A549 (cell line): ENCODE measurements at regions not wholly inside any gene's neighbourhood (a gene's known extent, or its start where the extent isn't known, plus 50 kb on each side); places are given as distances from the start of the nearest gene placed in this dataset.

Experiments
- ATAC-seq, 2 experiments: fragments of 200-7000 bp in 1 of 2; fragments of >200 bp in 1 of 2; cut with Nextera tagmentation in 1 of 2; cut with Tn5 transposase in 1 of 2; 3 replicates each; pipeline versions ENCODE4 v1.8.0 to v1.9.1; 2018 to 2020; ENCODE audit warnings: mild to moderate bottlenecking in 1 of 2, moderate library complexity in 1 of 2
- CTCF ChIA-PET: fragments of 300-600 bp; sonication (Branson Sonifier 250); formaldehyde crosslinking; extraction: SDS; loops from one replicate; lab custom pipeline; 2021; ENCODE audit warnings: antibody characterized with exemption, inconsistent platforms; lab: Yijun Ruan, JAX
- POLR2A ChIA-PET: fragments of 350-600 bp; formaldehyde crosslinking; extraction: SDS; loops from one replicate; lab custom pipeline; 2021; ENCODE audit warnings: antibody characterized with exemption, inconsistent platforms; lab: Yijun Ruan, JAX
- DNase-seq, 2 experiments: peaks; one replicate each; pipeline versions ENCODE4 v3.0.0 to v3.0.0-alpha.2; 2011 to 2016; ENCODE audit warnings: low read depth in 1 of 2, low spot score in 1 of 2
- FAIRE-seq: peaks from 2 replicates; lab custom pipeline; 2011; peaks lifted over from hg19 to GRCh38; lab: Jason Lieb, UNC
- H3K27ac ChIP-seq, 2 experiments: fragments of >200 bp; sonication (Bioruptor Twin); formaldehyde crosslinking; 3 replicates each; pipeline ENCODE4 v1.5.1; 2016 to 2017
- H3K4me1 ChIP-seq: fragments of >200 bp; sonication (Bioruptor Twin); formaldehyde crosslinking; 3 replicates; pipeline ENCODE4 v1.6.1; 2016
- H3K4me2 ChIP-seq: fragments of >200 bp; sonication (Bioruptor Twin); formaldehyde crosslinking; 3 replicates; pipeline ENCODE4 v1.6.1; 2016
- H3K4me3 ChIP-seq: fragments of >200 bp; sonication (Bioruptor Twin); formaldehyde crosslinking; 3 replicates; pipeline ENCODE4 v1.5.1; 2016
- H3K9me3 ChIP-seq: fragments of >200 bp; sonication (Bioruptor Twin); formaldehyde crosslinking; 3 replicates; pipeline ENCODE4 v1.6.1; 2016
- ATOH8 ChIP-seq: fragments of 250-450 bp; sonication (Bioruptor Pico); IDR thresholded peaks from 2 replicates; pipeline ENCODE4 v1.5.0; 2020; ENCODE audit warnings: low read depth, mild to moderate bottlenecking, moderate library complexity
- BHLHE40 ChIP-seq: IDR thresholded peaks from 2 replicates; pipeline ENCODE4 v1.6.1; 2012; ENCODE audit warnings: low read depth, low read length, inconsistent platforms
- CBX2 ChIP-seq: fragments of 200-600 bp; sonication (generic); IDR thresholded peaks from 2 replicates; pipeline ENCODE4 v1.6.1; 2016; ENCODE audit warnings: low read depth, mild to moderate bottlenecking, borderline replicate concordance
- CHD2 ChIP-seq: fragments of 150-350 bp; IDR thresholded peaks from 2 replicates; pipeline ENCODE4 v1.6.1; 2014; ENCODE audit warnings: low read length; ENCODE audit not compliant: partially characterized antibody
- CHD4 ChIP-seq: fragments of 200-600 bp; sonication (generic); IDR thresholded peaks from 2 replicates; pipeline ENCODE4 v1.6.1; 2016; ENCODE audit warnings: antibody characterized with exemption, mild to moderate bottlenecking, borderline replicate concordance
- CTCF ChIP-seq: fragments of >200 bp; sonication (Bioruptor Twin); formaldehyde crosslinking; IDR thresholded peaks from 3 replicates; pipeline ENCODE4 v1.5.1; 2016
- E2F6 ChIP-seq: IDR thresholded peaks from 2 replicates; pipeline ENCODE4 v1.6.1; 2012; ENCODE audit warnings: low read depth, borderline replicate concordance
- ELK1 ChIP-seq: fragments of 150-350 bp; IDR thresholded peaks from 2 replicates; pipeline ENCODE4 v1.6.1; 2014; ENCODE audit warnings: low read depth, mild to moderate bottlenecking, low read length
- EP300 ChIP-seq, 2 experiments: fragments of >200 bp; sonication (Bioruptor Twin); formaldehyde crosslinking; IDR thresholded peaks; 2 replicates in 1 of 2; 3 replicates in 1 of 2; pipeline ENCODE4 v1.6.1; 2016 to 2017
- FOSL2 ChIP-seq, 2 experiments: fragments of 450-650 bp in 1 of 2; fragments of >200 bp in 1 of 2; sonication (Bioruptor Twin) in 1 of 2; formaldehyde crosslinking; IDR thresholded peaks; 2 replicates each; pipeline versions ENCODE4 v1.5.0 to v1.6.1; 2016 to 2020; ENCODE audit warnings: mild to moderate bottlenecking in 1 of 2, moderate library complexity in 1 of 2
- GATA3 ChIP-seq: IDR thresholded peaks from 2 replicates; pipeline ENCODE4 v1.6.1; 2012; ENCODE audit warnings: borderline replicate concordance
- HMGXB4 ChIP-seq: fragments of 250-450 bp; sonication (Bioruptor Pico); IDR thresholded peaks from 2 replicates; pipeline ENCODE4 v1.5.0; 2021; ENCODE audit warnings: mild to moderate bottlenecking, moderate library complexity, borderline replicate concordance
- JUN ChIP-seq, 2 experiments: fragments of >200 bp; sonication (Bioruptor Twin); formaldehyde crosslinking; IDR thresholded peaks; 2 replicates in 1 of 2; 3 replicates in 1 of 2; pipeline ENCODE4 v1.6.1; 2016 to 2017
- JUNB ChIP-seq: fragments of >200 bp; sonication (Bioruptor Twin); formaldehyde crosslinking; IDR thresholded peaks from 2 replicates; pipeline ENCODE4 v1.6.1; 2016
- KDM5A ChIP-seq: fragments of 200-600 bp; sonication (generic); IDR thresholded peaks from 2 replicates; pipeline ENCODE4 v1.6.1; 2016; ENCODE audit warnings: antibody characterized with exemption, mild to moderate bottlenecking
- MAZ ChIP-seq: fragments of 150-350 bp; IDR thresholded peaks from 2 replicates; pipeline ENCODE4 v1.6.1; 2014; ENCODE audit warnings: antibody characterized with exemption, low read depth, low read length, borderline replicate concordance
- NFE2L2 ChIP-seq: fragments of 150-350 bp; conservative IDR thresholded peaks from 2 replicates; pipeline ENCODE4 v1.6.1; 2014; ENCODE audit warnings: low read length
- NPAS2 ChIP-seq: fragments of 250-450 bp; sonication (Bioruptor Pico); IDR thresholded peaks from 2 replicates; pipeline ENCODE4 v1.8.0; 2022; ENCODE audit warnings: mild to moderate bottlenecking, moderate library complexity, borderline replicate concordance
- NR3C1 ChIP-seq: fragments of >200 bp; sonication (Bioruptor Twin); formaldehyde crosslinking; IDR thresholded peaks from 3 replicates; pipeline ENCODE4 v1.6.1; 2017
- RAD21 ChIP-seq, 2 experiments: fragments of >200 bp in 1 of 2; sonication (Bioruptor Twin) in 1 of 2; formaldehyde crosslinking in 1 of 2; IDR thresholded peaks in 1 of 2; conservative IDR thresholded peaks in 1 of 2; 2 replicates in 1 of 2; 3 replicates in 1 of 2; pipeline ENCODE4 v1.6.1; 2012 to 2018; ENCODE audit warnings: inconsistent platforms in 1 of 2
- RCOR1 ChIP-seq: fragments of 150-350 bp; IDR thresholded peaks from 2 replicates; pipeline ENCODE4 v1.6.1; 2014; ENCODE audit warnings: antibody characterized with exemption, low read length, low read depth
- REST ChIP-seq: fragments of 200-600 bp; sonication (generic); IDR thresholded peaks from 2 replicates; pipeline ENCODE4 v1.6.1; 2016; ENCODE audit warnings: antibody characterized with exemption, mild to moderate bottlenecking, moderate library complexity
- SMC3 ChIP-seq: fragments of >200 bp; sonication (Bioruptor Twin); formaldehyde crosslinking; IDR thresholded peaks from 3 replicates; pipeline ENCODE4 v1.6.1; 2018; ENCODE audit warnings: inconsistent platforms
- TP53 ChIP-seq: fragments of 250-450 bp; sonication (Bioruptor Pico); IDR thresholded peaks from 2 replicates; pipeline ENCODE4 v1.5.0; 2021; ENCODE audit warnings: mild to moderate bottlenecking, moderate library complexity
- WGBS: methylation state at CpG from one replicate; pipeline ENCODE4 v1.1.6; 2017; ENCODE audit errors: missing lambda C conversion rate; 5-methylcytosine and 5-hydroxymethylcytosine counted together

- WGBS: 3% methylated on average over 2 of the region's 2 CpGs
- TF ChIP-seq NR3C1 (no peak), REST (no peak), ATOH8 (no peak), NFE2L2 (no peak), JUN (IDR thresholded peaks at IDR 0.05) (no peak)
- ChIA-PET CTCF (interaction anchor here (0.6 to 2.4 kb wide), 11 partner anchors 8 to 387 kb away, joined by 3 to 16 read pairs (median 5); partner anchors contain the start of gene ITGA8), POLR2A (no interaction called here)
- H3K4me1 ChIP-seq: no peaks in the 10 kb centered on the region
- H3K9me3 ChIP-seq: no peaks in the 10 kb centered on the region
- ATAC-seq: no peak
- no peak for DNase-seq
- H3K4me3 ChIP-seq: no peak overlapping the region
- H3K27ac ChIP-seq: no peak overlapping the region
- no peak for FAIRE-seq
- H3K4me2 ChIP-seq: no peak overlapping the region
These were observed 57.6 kb upstream of the FAM171A1 start for GRCh38 chr10:15428681-15429080.

- DNase-seq: peak in 1 of 2 experiments; percentile 58
- POLR2A ChIA-PET: no interaction called here
- H3K4me3 ChIP-seq: no peak overlapping the region
- CTCF ChIA-PET: interaction anchor here (0.6 to 2.4 kb wide), 16 partner anchors 9 to 1338 kb away, joined by 3 to 16 read pairs (median 4); partner anchors contain the start of gene ITGA8
- 28% methylated on average over 5 of the region's 5 CpGs for WGBS
- H3K4me1 ChIP-seq: no peaks in the 10 kb centered on the region
- peak; percentile 54 to 83; a peak in 3 of 6 replicates for ATAC-seq
- no peaks in the 10 kb centered on the region for H3K9me3 ChIP-seq
- H3K4me2 ChIP-seq: no peak overlapping the region
- peak; percentile 97 for FAIRE-seq
- TF ChIP-seq GATA3 (no peak), CBX2 (no peak), CTCF (peak; percentile 75), FOSL2 (IDR thresholded peaks at IDR 0.05) (no peak), FOSL2 (CRISPR knock-in tag; IDR thresholded peaks at IDR 0.05) (no peak), MAZ (no peak), SMC3 (peak; percentile 37; the same call in 1 of the 3 replicates), ELK1 (no peak), KDM5A (no peak), ATOH8 (no peak), CHD4 (no peak), HMGXB4 (CRISPR knock-in tag) (no peak), TP53 (CRISPR knock-in tag) (no peak), RCOR1 (no peak), JUNB (no peak), RAD21 (conservative IDR thresholded peaks at IDR 0.05 in 1 of 2, IDR thresholded peaks at IDR 0.05 in 1 of 2) (peak; percentile 75 to 80), BHLHE40 (no peak), CHD2 (no peak), E2F6 (no peak), NPAS2 (CRISPR knock-in tag) (no peak), EP300 (IDR thresholded peaks at IDR 0.05) (no peak)
- H3K27ac ChIP-seq: no peak overlapping the region
These were observed 56.8 kb upstream of the FAM171A1 start for GRCh38 chr10:15427843-15428414.
